NT2/D1 (cell line): ENCODE measurements at regions not wholly inside any gene's neighbourhood (a gene's known extent, or its start where the extent isn't known, plus 50 kb on each side); places are given as distances from the start of the nearest gene placed in this dataset.
"Not testable (repeated sequence)": the region's sequence is repeated elsewhere in the genome, so short reads cannot be mapped to it uniquely, and the experiment has no call there.

Experiments
- DNase-seq: peaks from one replicate; pipeline ENCODE4 v3.0.0-alpha.2; 2011; ENCODE audit warnings: low read depth, low spot score
- H3K27me3 ChIP-seq: 2 replicates; pipeline ENCODE4 v1.6.0; 2011; ENCODE audit warnings: mild to moderate bottlenecking; ENCODE audit not compliant: insufficient read length, insufficient read depth
- H3K36me3 ChIP-seq: 2 replicates; pipeline ENCODE4 v1.6.1; 2011; ENCODE audit warnings: mild to moderate bottlenecking, low read length, mixed read lengths; ENCODE audit not compliant: insufficient read depth, insufficient read length
- H3K4me1 ChIP-seq: 2 replicates; pipeline ENCODE4 v1.5.1; 2011; ENCODE audit not compliant: insufficient read depth, insufficient read length
- H3K4me3 ChIP-seq: 2 replicates; pipeline ENCODE4 v1.5.1; 2011; ENCODE audit warnings: low read depth; ENCODE audit not compliant: insufficient read length
- H3K9ac ChIP-seq: 2 replicates; pipeline ENCODE4 v1.6.0; 2011; ENCODE audit warnings: low read depth; ENCODE audit not compliant: insufficient read length
- H3K9me3 ChIP-seq: 2 replicates; pipeline ENCODE4 v1.5.1; 2011; ENCODE audit warnings: mild to moderate bottlenecking, low read length; ENCODE audit not compliant: insufficient read depth
- SUZ12 ChIP-seq: IDR thresholded peaks from 2 replicates; pipeline ENCODE4 v1.6.1; 2011; ENCODE audit not compliant: insufficient read length, insufficient read depth; ENCODE audit errors: extremely low read depth
- YY1 ChIP-seq: IDR thresholded peaks from 2 replicates; pipeline ENCODE4 v1.6.1; 2011; ENCODE audit not compliant: insufficient read length, insufficient read depth
- ZNF274 ChIP-seq: IDR thresholded peaks from 2 replicates; pipeline ENCODE4 v1.6.1; 2011; ENCODE audit warnings: mild to moderate bottlenecking, low read depth, low read length

DNA sequence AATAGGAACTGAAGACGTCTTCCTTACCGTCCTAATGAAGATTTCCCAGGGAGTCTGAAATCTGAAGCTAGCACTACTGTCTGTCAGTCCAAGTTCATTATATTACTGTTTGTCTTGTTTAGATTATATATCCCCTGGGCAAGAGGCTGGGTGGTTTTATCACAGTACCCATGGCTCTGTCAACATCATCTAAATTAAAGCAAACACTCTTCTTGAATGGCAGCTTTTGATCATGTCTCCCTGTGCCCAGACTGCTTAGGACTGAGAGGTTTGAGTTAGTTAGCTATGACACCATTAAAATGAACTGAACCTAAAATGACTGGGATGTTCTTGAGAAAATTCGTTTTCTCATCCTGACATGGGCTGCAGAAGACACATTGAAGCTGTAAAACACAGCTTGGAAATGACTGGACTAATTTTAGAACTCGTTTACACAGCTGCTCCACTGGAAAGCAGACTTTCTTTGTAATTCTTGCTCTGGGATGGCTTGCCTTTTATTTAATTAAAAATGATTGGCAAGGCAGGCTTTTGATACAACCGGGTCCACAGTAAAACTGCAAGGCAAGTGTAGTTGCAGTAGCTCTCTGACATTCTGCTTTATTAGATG lies 243.5 kb downstream of the MFSD1 start:
- H3K9ac ChIP-seq = no peak overlapping the region
- no peaks in the 10 kb centered on the region for H3K4me1 ChIP-seq
- TF ChIP-seq YY1 (no peak), ZNF274 (no peak), SUZ12 (no peak)
- H3K27me3 ChIP-seq = no peaks in the 10 kb centered on the region
- H3K9me3 ChIP-seq = no peaks in the 10 kb centered on the region
- H3K36me3 ChIP-seq = no peaks in the 10 kb centered on the region
- H3K4me3 ChIP-seq = no peak overlapping the region
- no peak for DNase-seq

DNA sequence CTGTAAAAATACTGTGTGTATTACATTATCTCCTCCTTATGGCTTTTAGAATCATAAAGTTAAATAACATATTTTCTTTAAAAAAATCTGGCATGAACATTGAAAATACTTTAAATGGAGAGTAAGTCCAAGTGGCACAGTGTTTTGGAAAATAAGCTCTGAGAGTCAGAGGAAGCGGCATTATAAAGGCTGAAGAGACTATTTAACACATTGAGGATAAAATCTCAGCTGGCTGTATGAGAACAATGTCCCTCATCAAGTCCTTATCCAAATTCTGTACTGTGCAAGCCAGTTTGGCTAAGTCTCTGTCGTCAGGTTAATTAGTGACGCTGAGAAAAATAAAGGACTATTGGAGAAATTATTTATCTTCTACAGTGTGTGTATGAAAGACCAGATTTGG lies 245.5 kb downstream of the MFSD1 start:
- H3K4me3 ChIP-seq = no peak overlapping the region
- no peak for TF ChIP-seq YY1
- no peak for TF ChIP-seq ZNF274
- TF ChIP-seq SUZ12 = no peak
- H3K9me3 ChIP-seq = no peaks in the 10 kb centered on the region
- no peaks in the 10 kb centered on the region for H3K27me3 ChIP-seq
- H3K4me1 ChIP-seq = no peaks in the 10 kb centered on the region
- H3K9ac ChIP-seq = no peak overlapping the region
- DNase-seq = no peak
- no peaks in the 10 kb centered on the region for H3K36me3 ChIP-seq

DNA sequence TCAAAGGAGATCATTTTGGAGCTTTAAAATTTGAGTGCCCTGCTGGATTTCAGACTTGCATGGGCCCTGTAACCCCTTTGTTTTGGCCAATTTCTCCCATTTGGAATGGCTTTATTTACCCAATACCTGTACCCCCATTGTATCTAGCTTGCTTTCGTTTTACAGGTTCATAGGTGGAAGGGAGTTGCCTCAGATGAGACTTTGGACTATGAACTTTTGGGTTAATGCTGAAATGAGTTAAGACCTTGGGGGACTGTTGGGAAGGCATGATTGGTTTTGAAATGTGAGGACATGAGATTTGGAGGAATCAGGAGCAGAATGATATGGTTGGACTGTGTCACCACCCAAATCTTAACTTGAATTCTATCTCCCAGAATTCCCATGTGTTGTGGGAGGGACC lies 250.6 kb downstream of the MFSD1 start:
- not testable (repeated sequence) for DNase-seq, H3K9me3 ChIP-seq, H3K4me3 ChIP-seq, H3K27me3 ChIP-seq, H3K9ac ChIP-seq, H3K4me1 ChIP-seq, H3K36me3 ChIP-seq

DNA sequence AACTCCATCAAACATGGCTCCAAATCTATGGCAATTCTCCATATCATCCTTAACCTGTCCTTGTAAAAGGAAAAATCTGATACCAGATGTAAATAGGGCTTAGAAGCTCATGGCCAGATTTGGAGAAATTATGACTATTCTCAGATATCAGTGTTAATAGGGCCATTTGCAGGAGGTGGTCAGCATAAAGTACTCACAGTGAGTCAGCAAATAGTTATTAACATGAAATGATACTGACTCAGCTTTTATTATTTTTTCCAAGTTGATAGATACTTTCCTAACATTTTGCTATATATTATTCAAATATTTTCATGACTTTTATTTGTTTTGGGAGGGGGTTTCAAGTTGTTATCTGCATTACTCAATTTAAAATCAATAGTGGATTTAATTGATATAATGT lies 255.8 kb downstream of the MFSD1 start:
- DNase-seq = no peak
- no peak overlapping the region for H3K4me3 ChIP-seq
- TF ChIP-seq ZNF274 = no peak
- TF ChIP-seq YY1 = no peak
- no peak for TF ChIP-seq SUZ12
- no peaks in the 10 kb centered on the region for H3K9me3 ChIP-seq
- no peak overlapping the region for H3K9ac ChIP-seq
- H3K4me1 ChIP-seq = no peaks in the 10 kb centered on the region
- no peaks in the 10 kb centered on the region for H3K36me3 ChIP-seq
- no peaks in the 10 kb centered on the region for H3K27me3 ChIP-seq

DNA sequence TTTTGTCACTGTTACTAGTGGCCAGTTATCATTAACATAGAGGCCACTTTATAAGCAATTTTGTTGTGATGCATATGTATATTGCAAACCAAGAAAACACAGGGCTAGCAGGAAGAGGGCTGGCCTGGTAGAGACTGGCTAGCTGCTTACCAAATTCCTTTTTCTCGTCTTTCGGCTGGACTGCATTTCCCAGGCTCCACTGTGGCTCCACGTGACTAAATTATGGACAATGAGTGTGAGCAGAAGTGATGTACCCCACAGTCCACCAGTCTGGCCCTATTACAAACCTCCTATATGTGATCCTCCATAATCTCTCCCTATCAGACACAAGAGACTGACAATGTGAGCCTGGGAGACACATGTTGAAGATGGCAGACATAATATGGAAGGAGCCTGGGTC lies 257.0 kb downstream of the MFSD1 start:
- no peak overlapping the region for H3K9ac ChIP-seq
- no peaks in the 10 kb centered on the region for H3K27me3 ChIP-seq
- no peaks in the 10 kb centered on the region for H3K36me3 ChIP-seq
- H3K4me1 ChIP-seq = no peaks in the 10 kb centered on the region
- no peak for DNase-seq
- no peak overlapping the region for H3K4me3 ChIP-seq
- no peaks in the 10 kb centered on the region for H3K9me3 ChIP-seq
- TF ChIP-seq SUZ12 = no peak
- no peak for TF ChIP-seq ZNF274
- no peak for TF ChIP-seq YY1

DNA sequence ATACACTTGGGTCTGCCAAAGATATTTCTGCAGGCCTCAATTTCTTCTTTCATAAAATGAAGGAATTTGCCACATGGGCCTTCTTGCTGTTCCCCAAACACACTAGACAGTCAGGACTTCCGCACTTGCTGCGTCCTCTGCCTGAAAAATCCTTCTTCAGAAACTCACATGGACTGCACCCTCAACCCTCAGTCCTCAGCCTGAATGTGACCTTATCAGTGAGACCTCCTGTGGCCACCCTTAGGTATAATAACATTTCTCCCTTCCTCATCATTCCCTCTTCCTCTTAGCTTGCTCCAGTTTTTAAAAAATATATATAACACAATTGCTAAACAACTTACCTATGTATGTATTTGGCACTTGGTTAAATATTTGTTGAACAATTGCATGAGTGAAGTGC lies 257.5 kb downstream of the MFSD1 start:
- no peak for DNase-seq
- Histone ChIP-seq H3K9ac (no peak overlapping the region), H3K27me3 (no peaks in the 10 kb centered on the region), H3K4me1 (no peaks in the 10 kb centered on the region), H3K4me3 (no peak overlapping the region), H3K36me3 (no peaks in the 10 kb centered on the region), H3K9me3 (no peaks in the 10 kb centered on the region)
- TF ChIP-seq ZNF274 = no peak

DNA sequence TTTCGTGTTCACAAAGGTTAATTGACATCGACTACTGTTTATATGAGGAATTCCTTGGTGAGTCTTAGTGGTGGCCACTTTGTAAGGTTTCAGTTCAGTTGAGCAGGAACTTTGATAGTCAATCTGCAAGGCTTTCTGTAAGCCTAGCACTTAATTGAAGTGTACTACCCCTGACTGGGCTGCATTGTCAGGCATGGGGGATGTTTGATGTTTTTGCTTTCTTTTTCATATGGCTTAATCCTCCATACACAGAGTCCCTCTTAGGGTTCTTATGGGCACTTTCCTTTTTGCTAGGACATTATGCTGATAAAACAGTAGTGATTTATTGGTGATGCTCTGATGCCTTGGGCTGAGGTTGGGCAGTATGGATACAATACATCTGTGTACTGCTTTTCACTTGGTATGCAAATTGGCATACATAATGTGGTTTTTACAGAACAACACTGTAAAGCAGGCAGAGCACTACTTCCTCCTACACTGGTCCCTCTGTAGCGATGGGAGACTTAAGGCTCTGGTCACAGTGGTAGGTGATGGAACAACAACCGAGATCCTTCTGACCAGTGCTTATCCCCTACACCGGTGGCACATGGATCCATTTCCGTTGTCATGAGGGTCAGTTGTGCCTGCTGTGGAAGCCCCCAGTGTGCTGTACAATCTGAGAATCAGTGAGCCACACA lies 261.0 kb downstream of the MFSD1 start:
- H3K27me3 ChIP-seq = no peaks in the 10 kb centered on the region
- H3K4me3 ChIP-seq = no peak overlapping the region
- H3K9ac ChIP-seq = no peak overlapping the region
- no peak for DNase-seq
- TF ChIP-seq SUZ12 = no peak
- no peak for TF ChIP-seq YY1
- no peak for TF ChIP-seq ZNF274
- no peaks in the 10 kb centered on the region for H3K9me3 ChIP-seq
- no peaks in the 10 kb centered on the region for H3K4me1 ChIP-seq
- no peaks in the 10 kb centered on the region for H3K36me3 ChIP-seq

DNA sequence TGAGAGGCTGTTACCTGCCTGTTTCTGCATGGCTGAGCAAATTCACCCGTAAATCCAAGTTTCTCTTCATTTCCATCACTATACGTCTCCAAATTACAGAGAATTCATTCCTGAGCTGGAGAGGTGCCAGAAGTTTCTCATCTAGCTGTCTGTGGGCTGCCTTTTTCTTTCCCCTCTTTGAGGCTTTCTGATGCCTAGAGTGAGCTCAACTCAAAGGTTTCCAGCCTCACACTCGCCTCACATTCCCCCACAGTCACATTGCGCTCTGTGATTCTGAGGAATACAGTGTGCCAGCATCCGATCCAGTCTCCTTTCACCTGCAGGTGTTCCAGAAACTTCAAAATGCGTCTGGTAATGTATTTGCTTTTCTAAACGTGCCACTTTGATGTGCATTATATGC lies 267.2 kb downstream of the MFSD1 start, which contains the start of gene IQCJ:
IQCJ (plus strand) TSS at position 229 of the 400 bp plus-strand sequence.
- Histone ChIP-seq H3K27me3 (no peaks in the 10 kb centered on the region), H3K4me1 (no peaks in the 10 kb centered on the region), H3K9ac (no peak within 1 kb of the TSS), H3K9me3 (no peaks in the 10 kb centered on the region), H3K36me3 (no peaks in the 10 kb centered on the region), H3K4me3 (no peak within 1 kb of the TSS)
- no peak for DNase-seq
- TF ChIP-seq ZNF274 (no peak), YY1 (no peak), SUZ12 (no peak)
